Loucy (cell line): ENCODE measurements at regions not wholly inside any gene's neighbourhood (a gene's known extent, or its start where the extent isn't known, plus 50 kb on each side); places are given as distances from the start of the nearest gene placed in this dataset.
"Not testable (repeated sequence)": the region's sequence is repeated elsewhere in the genome, so short reads cannot be mapped to it uniquely, and the experiment has no call there.

Experiments used
- H2AFZ ChIP-seq: fragments of 200-600 bp; sonication (generic); 2 replicates; pipeline ENCODE4 v1.6.0; 2016; ENCODE audit warnings: antibody characterized with exemption, mild to moderate bottlenecking, low read length, moderate library complexity
- H3F3A ChIP-seq: fragments of 200-600 bp; 2 replicates; pipeline ENCODE4 v1.6.0; 2016; ENCODE audit warnings: antibody characterized with exemption, low read depth, mild to moderate bottlenecking
- H3K27me3 ChIP-seq: fragments of 200-600 bp; sonication (generic); 2 replicates; pipeline ENCODE4 v1.6.1; 2014; ENCODE audit warnings: low read length, mild to moderate bottlenecking; ENCODE audit not compliant: insufficient read depth, poor library complexity, severe bottlenecking
- H3K36me3 ChIP-seq: fragments of 200-600 bp; sonication (generic); 2 replicates; pipeline ENCODE4 v1.6.1; 2016; ENCODE audit warnings: low read length; ENCODE audit not compliant: insufficient read depth
- H3K4me1 ChIP-seq: fragments of 200-600 bp; sonication (generic); 2 replicates; pipeline ENCODE4 v1.5.1; 2014; ENCODE audit warnings: low read length, mild to moderate bottlenecking; ENCODE audit not compliant: insufficient read depth, poor library complexity, severe bottlenecking
- H3K4me2 ChIP-seq: fragments of 200-600 bp; sonication (generic); 2 replicates; pipeline ENCODE4 v1.6.0; 2014; ENCODE audit warnings: antibody characterized with exemption, low read length, low read depth, mild to moderate bottlenecking; ENCODE audit not compliant: poor library complexity, severe bottlenecking
- H3K4me3 ChIP-seq: fragments of 200-600 bp; sonication (generic); 2 replicates; pipeline ENCODE4 v1.5.1; 2014; ENCODE audit warnings: low read length, mild to moderate bottlenecking, mixed read lengths; ENCODE audit not compliant: poor library complexity, severe bottlenecking
- H3K79me2 ChIP-seq: fragments of 200-600 bp; sonication (generic); 2 replicates; pipeline ENCODE4 v1.6.1; 2014; ENCODE audit warnings: low read length; ENCODE audit not compliant: insufficient read depth
- H3K9ac ChIP-seq: fragments of 200-600 bp; sonication (generic); 2 replicates; pipeline ENCODE4 v1.6.0; 2014; ENCODE audit warnings: mild to moderate bottlenecking, low read depth, low read length, moderate library complexity; ENCODE audit not compliant: poor library complexity, severe bottlenecking
- H3K9me2 ChIP-seq: fragments of 200-600 bp; sonication (generic); replicated peaks from 2 replicates; pipeline ENCODE4 v1.6.1; 2016; ENCODE audit warnings: low read depth, low read length, mixed read lengths
- H3K9me3 ChIP-seq: fragments of 200-600 bp; sonication (generic); 2 replicates; pipeline ENCODE4 v1.6.1; 2014; ENCODE audit warnings: mild to moderate bottlenecking, antibody characterized with exemption, low read length, low read depth; ENCODE audit not compliant: insufficient read depth
- H4K20me1 ChIP-seq: fragments of 200-600 bp; sonication (generic); 2 replicates; pipeline ENCODE4 v1.6.0; 2014; ENCODE audit warnings: antibody characterized with exemption, low read length, mild to moderate bottlenecking; ENCODE audit not compliant: insufficient read depth, poor library complexity, severe bottlenecking

DNA sequence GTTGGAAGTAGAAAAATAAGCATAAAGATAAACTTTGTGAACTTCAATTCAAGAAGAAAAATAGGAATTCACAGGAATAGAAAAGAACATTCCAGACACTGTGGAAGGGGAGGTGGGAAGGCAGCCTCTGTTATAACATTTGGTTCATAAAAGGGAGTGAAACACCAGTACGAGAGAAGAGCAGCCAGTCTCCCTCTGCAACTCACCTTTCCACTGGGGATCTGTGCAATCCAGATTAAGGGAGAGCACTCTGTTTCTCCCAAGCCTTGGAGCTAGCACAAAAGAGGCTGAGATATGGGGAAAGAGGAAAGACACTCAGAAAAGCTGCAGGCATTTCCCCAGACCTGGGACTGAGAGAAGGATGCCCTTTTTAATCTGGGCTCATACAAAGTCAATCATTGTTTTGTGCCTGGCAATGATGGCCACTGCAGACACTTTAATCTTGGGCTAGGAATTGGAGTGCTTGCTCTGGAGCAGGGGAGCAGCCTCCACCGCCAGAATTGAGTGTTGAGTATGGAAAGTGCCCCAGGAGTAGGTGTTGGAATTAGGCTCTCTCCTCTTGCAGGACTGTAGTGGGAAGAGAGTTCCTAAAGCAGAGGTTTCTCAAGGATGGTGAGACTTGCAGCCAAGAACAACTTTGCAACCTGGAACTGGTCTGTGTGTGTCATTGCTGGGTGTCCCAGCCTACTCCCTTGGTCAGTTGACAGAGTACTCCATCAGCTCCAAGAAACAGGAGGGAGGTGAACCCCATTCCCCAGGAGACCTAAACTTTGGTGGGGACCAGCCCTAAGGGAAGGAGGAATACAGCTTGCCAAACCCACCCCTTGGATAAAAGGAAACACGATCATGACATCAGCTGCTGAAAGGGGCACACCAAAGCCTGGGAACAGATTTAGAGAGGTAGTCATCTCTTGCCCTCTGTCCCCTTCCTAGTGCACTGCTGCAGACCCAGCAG, 1510.2 kb upstream of the TPTE start:
- not testable (repeated sequence) for H2AFZ ChIP-seq, H3F3A ChIP-seq, H3K9ac ChIP-seq, H3K27me3 ChIP-seq, H4K20me1 ChIP-seq, H3K79me2 ChIP-seq, H3K4me2 ChIP-seq, H3K9me2 ChIP-seq, H3K36me3 ChIP-seq, H3K4me3 ChIP-seq, H3K4me1 ChIP-seq
- peaks cover 33% of the 10 kb centered on the region; the same call in 1 of the 2 replicates for H3K9me3 ChIP-seq

DNA sequence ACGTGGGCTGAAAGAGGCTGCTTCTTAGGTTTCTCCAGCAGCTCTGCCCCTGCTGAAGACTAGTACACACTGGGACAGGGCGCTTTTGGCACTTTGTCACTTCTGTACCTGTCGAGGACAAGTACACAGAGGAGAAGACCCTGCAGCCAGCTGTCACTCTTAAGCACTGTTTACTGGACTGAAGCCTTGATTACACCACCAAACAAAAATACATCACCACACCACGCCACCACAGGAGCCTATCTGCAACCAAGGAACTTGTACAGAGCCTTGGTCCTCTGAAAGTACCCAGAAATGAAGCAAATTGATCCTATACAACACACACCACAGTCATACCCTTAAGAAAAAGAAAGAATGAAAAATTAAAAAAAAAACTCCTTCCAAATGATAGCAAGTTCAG, 1509.5 kb upstream of the TPTE start:
- H3K9me3 ChIP-seq: peaks cover 33% of the 10 kb centered on the region; the same call in 1 of the 2 replicates
- not testable (repeated sequence) for H3K27me3 ChIP-seq, H3F3A ChIP-seq

DNA sequence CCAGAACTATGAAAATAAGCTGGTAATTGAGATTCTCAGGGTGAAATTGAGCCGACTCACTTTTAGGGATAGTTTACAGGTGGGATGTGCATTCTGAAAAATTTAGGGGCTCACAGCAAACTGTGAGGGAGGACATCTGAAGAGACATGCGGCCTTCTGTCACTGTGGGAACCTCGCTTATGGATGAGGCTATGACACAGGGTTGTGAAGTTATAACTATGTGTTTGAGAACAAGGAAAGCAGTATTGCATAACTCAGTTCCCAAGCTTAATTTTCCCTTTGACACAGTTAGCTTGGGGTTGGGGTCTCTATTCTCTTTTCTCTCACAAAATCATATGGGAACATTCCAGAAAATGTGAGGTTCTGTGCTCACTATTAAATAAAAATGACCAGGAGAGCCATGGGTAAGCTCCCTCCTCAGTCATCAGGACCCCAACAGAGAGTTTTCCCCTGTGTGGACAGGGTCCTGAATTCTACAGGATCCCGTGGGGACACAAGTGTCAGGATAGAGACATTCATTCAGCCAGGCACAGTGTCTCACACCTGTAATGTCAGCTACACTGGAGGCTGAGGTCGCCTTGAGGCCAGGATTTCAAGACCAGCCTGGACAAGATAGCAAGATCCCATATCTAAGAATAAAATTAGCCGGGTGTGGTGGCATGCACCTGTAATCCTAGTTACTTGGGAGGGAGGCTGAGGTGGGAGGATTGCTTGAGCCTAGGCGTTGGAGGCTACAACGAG, 1507.7 kb upstream of the TPTE start:
- H3K4me1 ChIP-seq: not testable (repeated sequence)

More for the DNA sequence above, 1509.5 kb upstream of the TPTE start:
- not testable (repeated sequence) for H3K36me3 ChIP-seq, H3K4me1 ChIP-seq, H3K4me3 ChIP-seq, H2AFZ ChIP-seq, H3K79me2 ChIP-seq, H3K9me2 ChIP-seq, H4K20me1 ChIP-seq, H3K4me2 ChIP-seq, H3K9ac ChIP-seq

DNA sequence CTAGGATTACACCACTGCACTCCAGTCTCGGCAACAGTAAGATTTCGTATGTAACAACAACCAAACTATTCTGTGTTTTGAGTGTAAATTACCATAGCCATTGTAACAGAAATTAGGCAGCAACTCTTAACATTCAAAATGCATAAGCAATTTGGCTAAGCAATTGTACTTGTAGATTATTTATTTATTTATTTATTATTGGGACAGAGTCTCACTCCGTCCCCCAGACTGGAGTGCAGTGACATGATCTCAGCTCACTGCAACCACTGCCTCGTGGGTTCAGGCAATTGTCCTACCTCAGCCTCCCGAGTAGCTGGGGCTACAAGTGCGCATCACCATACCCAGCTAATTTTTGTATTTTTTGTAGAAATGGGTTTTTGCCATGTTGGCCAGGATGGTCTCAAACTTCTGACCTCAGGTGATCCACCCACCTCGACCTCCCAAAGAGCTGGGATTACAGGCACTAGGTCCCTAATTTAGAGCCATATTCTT, 1507.1 kb upstream of the TPTE start:
- H4K20me1 ChIP-seq, H3K79me2 ChIP-seq, H3K36me3 ChIP-seq, H3K4me1 ChIP-seq, H3K27me3 ChIP-seq, H3K4me2 ChIP-seq, H3K9me2 ChIP-seq, H3K9ac ChIP-seq, H3K4me3 ChIP-seq, H2AFZ ChIP-seq, H3F3A ChIP-seq: not testable (repeated sequence)
- peaks cover 23% of the 10 kb centered on the region; the same call in 1 of the 2 replicates for H3K9me3 ChIP-seq

More for the DNA sequence above, 1507.7 kb upstream of the TPTE start:
- H3K4me3 ChIP-seq, H3K4me2 ChIP-seq, H3F3A ChIP-seq, H4K20me1 ChIP-seq, H3K9ac ChIP-seq, H3K36me3 ChIP-seq, H3K27me3 ChIP-seq, H3K9me2 ChIP-seq, H2AFZ ChIP-seq, H3K79me2 ChIP-seq: not testable (repeated sequence)
- H3K9me3 ChIP-seq: peaks cover 27% of the 10 kb centered on the region; the same call in 1 of the 2 replicates

DNA sequence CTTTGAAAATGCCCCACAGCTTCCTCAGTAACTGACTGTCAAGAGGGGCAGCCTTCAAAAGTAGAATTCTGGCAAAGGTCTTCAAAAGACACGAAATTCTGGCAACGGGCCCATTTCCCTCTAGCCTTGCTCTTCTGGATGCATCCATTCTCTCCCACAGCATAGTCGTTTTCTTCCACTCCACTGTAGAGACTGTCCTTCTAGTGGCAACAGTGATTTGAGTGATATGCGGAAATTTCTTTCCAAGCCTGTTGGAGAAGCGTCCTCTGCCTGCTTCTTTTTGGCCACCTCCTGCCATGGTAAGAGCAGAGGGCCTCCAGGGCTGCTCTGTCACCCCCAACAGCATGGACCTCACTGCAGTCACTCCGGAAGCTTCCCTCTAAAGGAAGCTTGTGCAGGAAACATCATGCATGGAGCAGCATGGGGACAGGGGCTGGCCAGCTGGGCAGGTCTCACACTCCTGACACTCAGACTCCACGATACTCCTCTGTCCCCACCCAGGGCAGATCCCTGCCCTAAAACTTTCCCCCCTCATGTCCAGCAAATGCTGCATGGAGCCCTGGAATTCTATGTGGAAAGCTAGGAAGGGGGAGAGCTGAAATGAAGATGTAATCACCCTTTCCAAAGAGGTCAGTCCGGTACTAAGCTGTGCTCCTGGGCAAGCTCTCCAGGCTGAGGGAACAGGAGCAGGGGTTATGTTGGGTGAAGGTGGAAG, 1505.7 kb upstream of the TPTE start:
- H3K9me2 ChIP-seq, H3K4me3 ChIP-seq, H3K36me3 ChIP-seq, H3F3A ChIP-seq, H3K9ac ChIP-seq, H3K79me2 ChIP-seq, H2AFZ ChIP-seq, H4K20me1 ChIP-seq, H3K27me3 ChIP-seq, H3K4me1 ChIP-seq, H3K4me2 ChIP-seq: not testable (repeated sequence)
- peaks cover 18% of the 10 kb centered on the region; the same call in 1 of the 2 replicates for H3K9me3 ChIP-seq

DNA sequence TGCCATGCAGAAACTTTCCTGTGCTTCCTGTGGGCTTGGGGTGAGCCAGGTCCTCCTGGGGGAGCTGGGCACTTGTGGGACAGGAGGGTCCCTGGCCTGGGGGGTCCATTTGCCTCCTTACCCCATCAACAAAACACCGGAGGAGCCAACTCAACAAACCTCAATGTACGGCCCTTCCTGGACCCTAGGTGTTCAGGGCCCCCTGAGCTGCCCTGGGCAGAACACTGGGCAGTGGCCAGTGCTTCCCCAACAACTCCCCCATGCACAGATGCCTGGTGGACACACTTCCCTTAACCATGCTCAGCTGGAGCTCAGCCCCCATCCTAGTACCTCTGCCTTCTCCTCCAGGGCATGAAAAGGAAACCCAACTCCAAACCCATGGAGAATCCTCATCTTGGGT, 1504.2 kb upstream of the TPTE start:
- not testable (repeated sequence) for H3K4me3 ChIP-seq

More for the DNA sequence above, 1504.2 kb upstream of the TPTE start:
- not testable (repeated sequence) for H3K9ac ChIP-seq, H3K4me2 ChIP-seq, H3K36me3 ChIP-seq, H3K9me3 ChIP-seq, H3F3A ChIP-seq, H3K79me2 ChIP-seq, H3K9me2 ChIP-seq, H2AFZ ChIP-seq, H3K27me3 ChIP-seq, H3K4me1 ChIP-seq, H4K20me1 ChIP-seq
